Fibroblast of villous mesenchyme (primary cell): ENCODE measurements at regions not wholly inside any gene's neighbourhood (a gene's known extent, or its start where the extent isn't known, plus 50 kb on each side); places are given as distances from the start of the nearest gene placed in this dataset.

ENCODE experiments used
- DNase-seq: peaks from one replicate; pipeline ENCODE4 v3.0.0-alpha.2; 2010; ENCODE audit warnings: low read depth
- H3K4me3 ChIP-seq: 2 replicates; pipeline ENCODE4 v1.5.1; 2011; ENCODE audit warnings: low read depth, mild to moderate bottlenecking, low read length
- TF ChIP-seq, protein P1 (sequence below): IDR thresholded peaks from 2 replicates; pipeline ENCODE4 v1.5.1; 2012; ENCODE audit warnings: low read depth, mild to moderate bottlenecking, low read length; ENCODE audit not compliant: insufficient read depth

DNA sequence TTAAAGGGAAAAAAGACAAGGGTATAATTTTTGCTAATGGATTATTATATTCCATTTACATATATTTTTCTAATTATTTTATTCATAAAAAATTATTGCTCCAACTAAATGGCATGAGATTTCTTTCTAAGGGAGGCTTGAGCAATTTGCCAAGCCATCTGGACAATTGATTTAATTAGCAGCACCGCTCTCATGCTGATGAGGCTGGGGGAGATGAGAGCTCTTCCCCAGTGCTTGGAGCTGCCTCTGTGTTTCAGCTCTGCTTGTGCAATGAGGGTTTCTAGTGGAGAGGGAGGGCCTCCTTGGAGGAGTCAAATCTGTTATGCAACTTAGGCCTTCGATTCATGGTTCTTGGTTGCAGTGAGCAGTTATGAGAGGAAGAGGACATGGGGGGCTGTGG, 574.3 kb downstream of the TCERG1L start:
- TF ChIP-seq, protein P1, sequence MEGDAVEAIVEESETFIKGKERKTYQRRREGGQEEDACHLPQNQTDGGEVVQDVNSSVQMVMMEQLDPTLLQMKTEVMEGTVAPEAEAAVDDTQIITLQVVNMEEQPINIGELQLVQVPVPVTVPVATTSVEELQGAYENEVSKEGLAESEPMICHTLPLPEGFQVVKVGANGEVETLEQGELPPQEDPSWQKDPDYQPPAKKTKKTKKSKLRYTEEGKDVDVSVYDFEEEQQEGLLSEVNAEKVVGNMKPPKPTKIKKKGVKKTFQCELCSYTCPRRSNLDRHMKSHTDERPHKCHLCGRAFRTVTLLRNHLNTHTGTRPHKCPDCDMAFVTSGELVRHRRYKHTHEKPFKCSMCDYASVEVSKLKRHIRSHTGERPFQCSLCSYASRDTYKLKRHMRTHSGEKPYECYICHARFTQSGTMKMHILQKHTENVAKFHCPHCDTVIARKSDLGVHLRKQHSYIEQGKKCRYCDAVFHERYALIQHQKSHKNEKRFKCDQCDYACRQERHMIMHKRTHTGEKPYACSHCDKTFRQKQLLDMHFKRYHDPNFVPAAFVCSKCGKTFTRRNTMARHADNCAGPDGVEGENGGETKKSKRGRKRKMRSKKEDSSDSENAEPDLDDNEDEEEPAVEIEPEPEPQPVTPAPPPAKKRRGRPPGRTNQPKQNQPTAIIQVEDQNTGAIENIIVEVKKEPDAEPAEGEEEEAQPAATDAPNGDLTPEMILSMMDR: no peak
- H3K4me3 ChIP-seq: no peak overlapping the region
- DNase-seq: no peak

GRCh38 chr10:130737621-130738020, 573.9 kb downstream of the TCERG1L start:
- no peak overlapping the region for H3K4me3 ChIP-seq
- no peak for DNase-seq
- TF ChIP-seq, protein P1: no peak

DNA sequence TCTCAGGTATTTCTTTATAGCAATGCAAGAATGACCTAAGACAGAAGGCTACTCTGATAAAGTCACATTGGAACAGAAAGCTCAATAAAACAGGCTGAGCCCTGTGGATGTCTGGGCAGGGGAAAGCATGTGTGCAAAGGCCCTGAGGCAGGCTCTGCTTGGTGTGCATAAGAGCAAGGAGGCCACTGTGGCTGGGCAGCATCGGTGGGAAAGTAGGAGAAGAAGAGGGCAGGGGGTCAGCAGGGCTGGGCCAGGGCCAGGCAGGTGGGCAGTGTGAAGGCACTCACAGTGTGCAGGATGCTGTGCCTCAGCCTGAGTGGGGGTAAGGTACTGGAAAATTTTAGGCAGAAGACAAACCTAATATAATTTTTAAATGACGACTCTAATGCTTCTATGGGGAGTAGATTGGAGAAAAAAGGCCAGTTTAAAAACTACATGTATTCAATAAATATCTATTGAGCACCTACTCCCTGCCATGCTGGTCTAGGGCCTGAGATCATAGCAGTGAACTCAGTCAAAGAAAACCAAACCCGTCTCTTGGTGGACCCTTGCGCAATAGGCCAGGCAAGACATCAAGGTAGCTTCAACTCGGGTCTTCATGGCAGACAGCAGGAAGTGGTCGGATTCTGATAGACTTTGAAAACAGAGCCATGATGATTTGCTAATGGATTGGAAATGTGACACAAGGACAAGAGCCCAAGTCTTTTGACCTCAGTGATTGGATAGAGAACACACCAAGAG, 572.3 kb downstream of the TCERG1L start:
- TF ChIP-seq, protein P1: no peak
- no peak overlapping the region for H3K4me3 ChIP-seq
- no peak for DNase-seq

- H3K4me3 ChIP-seq: no peak overlapping the region
- no peak for DNase-seq
- TF ChIP-seq, protein P1: no peak
Measured at GRCh38 chr10:130739757-130740145, 571.8 kb downstream of the TCERG1L start.

GRCh38 chr10:130740166-130740565, 571.4 kb downstream of the TCERG1L start:
- no peak overlapping the region for H3K4me3 ChIP-seq
- no peak for DNase-seq
- TF ChIP-seq, protein P1: no peak

DNA sequence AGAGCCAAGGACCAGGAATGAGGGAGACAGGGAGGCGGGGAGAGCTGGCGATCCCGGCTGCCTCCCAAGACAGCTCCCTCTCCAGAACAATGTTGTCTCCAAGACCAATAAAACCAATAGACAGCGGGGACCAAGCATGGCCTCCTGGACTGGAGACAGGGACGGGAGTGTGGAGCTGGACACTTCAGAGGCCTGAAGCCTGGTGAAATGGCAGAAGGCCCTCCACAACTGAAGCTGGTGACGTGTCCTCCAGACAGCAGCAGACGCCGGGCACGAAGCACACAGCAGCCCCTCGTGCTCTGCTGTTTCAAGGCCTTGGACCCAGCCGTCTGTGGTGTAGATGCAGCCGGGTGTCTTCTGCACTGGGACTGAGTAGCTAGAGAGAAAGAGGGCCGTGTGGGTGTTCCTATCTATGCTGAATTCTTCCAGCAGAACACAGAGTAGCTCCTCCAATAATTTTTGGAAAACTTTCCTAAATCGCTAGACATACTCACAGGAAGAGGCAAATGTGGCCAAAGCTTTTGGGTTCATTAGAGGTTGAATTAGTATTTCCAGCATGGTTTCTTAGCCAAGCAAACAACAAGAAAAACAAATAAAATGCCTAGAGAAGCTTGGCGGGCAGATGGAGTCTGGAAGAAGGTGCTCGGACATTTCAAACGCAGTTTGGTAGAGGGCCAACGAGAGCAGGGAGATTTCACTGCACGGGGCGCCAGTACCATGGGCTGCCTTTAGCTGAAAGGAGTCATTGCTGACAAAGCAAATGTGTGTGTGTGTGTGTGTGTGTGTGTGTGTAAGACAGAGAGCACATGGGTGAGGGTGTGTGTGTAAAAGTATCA, 570.4 kb downstream of the TCERG1L start:
- TF ChIP-seq, protein P1: no peak
- DNase-seq: no peak
- no peak overlapping the region for H3K4me3 ChIP-seq
